Activated gamma-delta T cell treated with Interleukin-2 at 50 U/mL for 16 hours (primary cell): ENCODE measurements at regions not wholly inside any gene's neighbourhood (a gene's known extent, or its start where the extent isn't known, plus 50 kb on each side); places are given as distances from the start of the nearest gene placed in this dataset.

Experiments
- DNase-seq: peaks from one replicate; pipeline ENCODE4 v3.0.0-alpha.2; 2020

DNA sequence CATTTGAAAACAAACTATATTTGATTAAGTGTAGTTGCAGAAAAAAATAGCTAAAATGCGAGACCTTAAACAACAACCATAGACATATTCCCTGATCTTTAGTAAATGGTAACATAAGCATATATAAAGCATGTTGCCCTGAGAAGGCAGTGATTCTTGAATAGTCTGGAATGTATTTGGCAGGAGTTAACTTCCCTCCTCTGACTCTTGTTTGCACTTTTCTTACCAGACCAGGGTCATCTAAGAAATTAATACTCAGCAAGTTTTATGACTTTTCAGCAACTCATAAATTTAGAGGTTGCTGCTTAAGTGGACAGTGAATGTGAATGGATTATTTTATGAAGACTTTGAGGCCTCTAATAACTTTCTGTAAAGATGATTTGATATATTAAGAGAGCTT lies 55.3 kb upstream of the NUDT12 start:
- DNase-seq: no peak

DNA sequence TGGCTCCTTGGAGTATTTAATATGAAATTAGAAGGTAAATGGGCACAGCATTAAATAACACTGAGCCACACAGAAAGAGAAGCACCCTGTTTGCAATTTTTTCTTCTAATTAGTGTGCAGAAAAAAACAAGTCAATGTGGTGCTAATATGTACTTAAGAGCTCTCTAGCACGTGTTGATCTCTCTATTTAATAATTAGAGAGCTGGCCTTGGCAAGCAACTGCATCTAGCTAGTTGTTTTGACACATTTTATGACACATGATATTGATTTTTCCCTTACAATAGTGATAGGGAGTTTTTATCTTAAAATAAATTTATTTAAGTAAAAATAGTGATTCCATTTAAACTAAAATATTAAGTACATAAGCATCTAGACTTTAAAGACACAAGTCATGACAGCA lies 54.5 kb upstream of the NUDT12 start:
- no peak for DNase-seq

DNA sequence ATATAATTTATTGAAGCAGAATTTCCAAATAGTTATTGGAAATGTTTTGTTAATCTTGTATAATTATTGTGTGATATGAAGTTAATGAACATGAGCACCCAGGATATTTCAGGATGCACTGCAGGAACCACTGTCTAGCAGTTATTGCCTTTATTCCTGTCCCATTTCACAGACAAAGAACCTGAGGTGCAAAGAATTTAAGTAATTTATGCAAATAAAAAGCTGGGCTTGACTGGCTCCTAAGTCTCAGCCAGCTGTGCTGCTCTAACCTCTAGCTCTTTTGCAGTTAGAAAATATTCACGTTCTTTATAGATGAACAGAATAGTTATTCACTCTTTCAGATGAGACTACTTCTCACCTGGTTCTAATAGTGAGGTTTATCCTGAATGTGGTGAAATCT lies 50.0 kb upstream of the NUDT12 start:
- no peak for DNase-seq
